Hematopoietic multipotent progenitor cell treated with erythropoietin and hydrocortisone succinate and interleukin-3 and kit ligand, for 15 days (in vitro differentiated cells): ENCODE measurements at regions not wholly inside any gene's neighbourhood (a gene's known extent, or its start where the extent isn't known, plus 50 kb on each side); places are given as distances from the start of the nearest gene placed in this dataset.

Experiments
- DNase-seq: peaks from one replicate; pipeline ENCODE4 v3.0.0-alpha.2; 2015; ENCODE audit warnings: low spot score

DNA sequence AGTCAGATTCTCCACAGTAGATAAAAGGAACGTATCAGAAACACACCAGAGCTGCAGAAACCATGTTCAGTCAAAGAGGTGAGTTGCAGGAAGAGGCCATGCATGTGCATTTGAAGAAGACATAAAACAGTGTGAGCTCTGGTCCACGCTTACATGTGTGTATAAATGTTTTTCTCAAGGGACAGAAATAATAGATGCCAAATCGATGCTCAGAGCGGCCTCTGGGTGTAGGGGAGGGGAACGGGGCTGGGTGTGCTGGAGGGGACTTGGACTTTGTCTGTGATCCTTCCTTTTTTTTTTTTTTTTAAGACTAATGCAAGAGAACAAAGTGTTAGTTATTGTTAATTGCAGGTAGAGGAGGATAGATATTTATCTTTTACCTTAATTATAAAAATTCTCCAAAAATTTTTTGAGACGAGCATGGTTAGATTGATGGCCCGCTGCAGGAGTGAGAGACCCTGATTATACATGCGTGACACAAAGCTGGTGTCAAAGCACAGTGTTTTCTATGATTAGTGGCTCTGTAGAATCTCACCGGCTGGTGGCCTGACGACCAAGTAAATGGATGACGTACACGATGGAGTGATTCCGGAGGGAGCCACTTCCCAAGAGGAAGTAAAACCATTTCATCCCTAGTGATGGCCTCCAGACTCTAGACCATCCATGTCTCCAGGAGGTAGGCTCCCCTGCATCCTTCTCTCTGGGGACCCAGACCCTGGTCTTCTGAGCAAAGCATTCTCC, 240.2 kb downstream of the ENGASE start:
- no peak for DNase-seq

DNA sequence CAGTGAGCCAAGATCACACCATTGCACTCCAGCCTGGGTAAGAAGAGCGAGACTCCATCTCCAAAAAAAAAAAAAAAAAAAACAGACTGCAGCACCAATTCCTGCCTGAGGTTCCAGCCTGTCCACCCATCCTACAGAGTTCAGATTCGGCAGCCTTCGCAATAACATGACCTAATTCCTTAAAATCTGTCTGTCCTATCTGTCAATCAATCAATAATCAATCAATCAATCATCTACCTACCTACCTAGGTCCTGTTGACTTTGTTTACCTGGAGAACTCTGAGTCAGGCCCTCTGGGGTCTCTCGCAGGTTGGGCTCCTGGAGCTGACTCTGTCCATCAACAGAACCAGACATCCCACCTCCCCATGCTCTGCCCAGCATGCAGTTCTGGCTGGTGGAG, 236.7 kb downstream of the ENGASE start:
- DNase-seq: no peak

DNA sequence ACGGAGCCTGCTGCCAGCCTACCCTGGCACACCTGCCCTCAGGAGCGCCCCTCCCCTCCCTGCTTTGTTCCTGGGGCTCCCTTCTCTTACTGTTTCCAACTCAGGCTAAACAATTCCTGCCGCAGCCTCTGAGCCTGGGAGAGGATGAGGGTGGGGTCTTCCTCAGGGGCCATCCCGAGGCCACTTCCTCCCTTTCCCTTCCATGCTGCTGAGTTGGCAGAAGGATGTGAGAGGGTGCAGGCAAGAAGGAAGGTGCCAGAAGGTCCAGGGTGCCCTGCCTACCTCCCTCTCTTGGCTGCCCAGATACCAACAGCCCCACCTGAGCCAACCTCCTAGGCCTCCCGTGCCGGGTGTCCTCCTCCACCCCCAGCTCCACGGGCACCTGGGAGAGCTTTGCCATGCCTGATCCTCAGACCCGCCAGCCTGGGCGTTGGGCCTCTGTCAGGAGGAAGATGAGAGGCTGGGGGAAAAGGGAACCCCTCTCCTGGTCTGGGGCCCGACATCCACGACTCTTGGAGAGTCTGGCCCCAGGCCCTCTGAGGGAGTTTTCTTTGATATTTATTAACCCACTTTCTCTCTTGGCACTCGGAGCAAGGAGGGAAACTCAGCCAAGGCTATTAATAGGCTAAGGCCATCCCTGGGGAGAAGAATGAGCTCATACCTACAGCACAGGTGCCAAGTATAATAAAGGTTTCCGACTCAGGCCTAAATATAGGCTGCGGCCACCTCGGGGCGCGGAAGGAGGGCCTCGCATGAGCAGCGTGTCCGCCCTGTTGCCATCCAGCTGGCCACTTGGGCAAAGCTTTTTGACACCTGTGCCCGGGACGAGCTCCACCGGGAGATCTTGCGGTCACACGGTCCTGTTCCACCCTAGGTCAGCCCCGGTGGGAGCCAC, 232.0 kb downstream of the ENGASE start:
- no peak for DNase-seq

DNA sequence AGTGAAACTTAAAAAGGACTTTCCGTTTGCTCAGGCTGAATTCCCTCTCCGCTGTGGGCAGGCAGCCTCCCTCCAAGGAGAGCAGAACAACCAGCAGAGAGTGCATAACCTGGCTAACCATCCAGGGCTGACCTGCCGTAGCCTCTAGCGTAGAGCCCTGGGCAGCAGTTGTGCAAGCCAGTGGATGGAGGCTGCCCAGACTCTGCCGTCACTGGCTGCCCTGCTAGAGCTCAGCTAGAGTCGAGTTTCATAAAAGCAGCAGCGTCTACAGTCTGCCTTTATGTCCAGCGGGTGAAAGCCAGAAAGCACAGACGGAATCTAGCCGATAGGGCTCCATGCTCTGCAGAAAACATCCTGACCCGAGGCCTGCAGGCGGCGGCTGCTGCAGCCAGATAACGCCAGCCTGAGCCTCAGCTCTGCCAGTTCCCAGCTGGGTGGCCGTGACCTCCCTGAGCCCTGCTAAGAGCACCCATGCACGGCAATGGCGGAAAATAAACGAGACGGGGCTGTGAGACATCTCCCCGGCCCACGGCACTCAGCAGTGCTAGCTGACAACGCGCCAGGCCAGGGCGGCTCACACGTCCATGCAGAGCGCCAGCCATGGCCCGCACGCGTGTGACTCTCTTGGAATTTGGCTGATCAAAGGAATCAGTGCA, 231.3 kb downstream of the ENGASE start:
- DNase-seq: no peak

DNA sequence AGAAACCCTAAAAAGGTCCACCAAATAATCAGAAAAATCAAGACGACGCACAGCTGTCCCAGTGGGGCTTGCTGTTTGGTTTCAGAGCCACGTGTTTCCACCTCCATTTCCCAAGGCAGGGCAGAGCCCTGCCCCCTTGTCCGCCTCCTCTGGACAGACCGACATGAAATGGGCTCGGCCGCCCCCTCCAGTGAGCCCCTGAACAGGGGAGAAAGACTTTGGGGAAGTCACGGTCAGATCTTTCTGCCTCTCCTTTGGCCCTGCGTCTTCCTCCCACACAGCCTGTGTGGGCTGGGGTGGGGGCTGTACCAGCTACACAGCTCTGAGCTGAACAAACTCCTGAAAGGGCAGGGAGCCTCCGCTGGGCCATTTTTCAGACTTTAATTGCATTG, 230.7 kb downstream of the ENGASE start:
- no peak for DNase-seq

DNA sequence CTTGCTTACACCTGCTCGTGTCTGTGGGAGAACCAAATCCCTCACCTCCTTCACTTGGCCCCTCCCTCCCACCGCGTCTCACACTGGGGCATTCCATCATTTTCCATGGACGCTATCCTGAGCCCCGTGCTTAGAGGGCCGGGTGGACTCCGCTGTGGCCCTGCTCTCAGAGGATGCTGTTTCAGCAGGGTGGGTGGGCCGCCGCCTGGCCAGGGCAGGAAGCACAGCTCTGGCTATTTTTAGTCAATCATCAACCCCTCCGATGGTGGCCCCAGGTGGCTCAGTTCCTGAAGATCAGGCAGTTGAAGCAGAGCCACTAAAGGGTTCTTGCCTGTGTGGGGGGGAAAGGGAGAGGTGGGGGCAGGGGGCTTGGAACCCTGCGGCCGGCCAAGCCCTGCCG, 230.3 kb downstream of the ENGASE start:
- no peak for DNase-seq

DNA sequence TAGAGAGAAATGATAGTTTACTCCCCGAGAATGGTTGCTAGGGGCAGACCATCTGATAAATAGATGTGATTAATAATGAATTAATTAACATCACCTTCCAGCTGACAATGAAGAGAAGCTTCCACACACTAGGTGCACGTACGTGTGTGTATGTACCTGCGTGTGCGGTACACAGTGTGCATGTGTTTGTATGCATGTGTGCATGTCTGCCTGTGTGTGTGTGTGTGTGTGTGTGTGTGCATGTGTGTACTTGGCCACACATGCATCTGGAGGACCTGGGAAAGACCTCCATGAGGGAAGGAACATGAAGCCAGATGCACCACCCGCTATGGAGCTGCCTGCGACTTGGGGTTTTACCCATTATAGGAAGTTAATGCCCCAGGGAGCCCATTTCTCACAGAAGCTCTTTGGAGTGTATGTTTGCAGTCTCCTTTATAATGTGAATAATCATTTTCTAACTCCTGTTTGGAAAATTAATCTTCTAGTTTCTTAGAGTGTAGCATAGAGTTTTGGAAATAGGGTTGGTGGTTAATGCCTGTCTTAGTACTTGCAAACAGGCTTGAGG, 229.1 kb downstream of the ENGASE start:
- no peak for DNase-seq

- DNase-seq: no peak
Measured at GRCh38 chr17:79301469-79301868, 226.8 kb downstream of the ENGASE start.

DNA sequence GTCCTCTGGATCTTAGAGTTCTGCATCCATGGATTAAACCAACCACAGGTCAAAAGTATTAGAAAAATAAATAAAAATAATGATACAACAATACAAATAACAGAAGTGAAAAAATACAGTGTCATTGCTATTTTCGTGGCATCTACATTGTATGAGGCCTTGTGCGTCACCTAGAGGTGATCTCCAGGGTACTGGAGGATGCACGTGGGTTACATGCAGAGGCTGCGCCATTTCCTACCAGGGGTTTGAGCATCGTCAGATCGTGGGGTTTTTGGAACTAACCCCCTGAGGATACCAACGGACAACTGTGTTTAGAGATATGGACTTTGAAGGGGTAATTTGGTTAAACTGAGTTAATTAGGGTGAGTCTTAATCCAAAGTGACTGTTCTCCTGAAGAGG, 224.7 kb downstream of the ENGASE start:
- DNase-seq: no peak

- DNase-seq: no peak
Measured at GRCh38 chr17:79298799-79299198, 224.2 kb downstream of the ENGASE start.

DNA sequence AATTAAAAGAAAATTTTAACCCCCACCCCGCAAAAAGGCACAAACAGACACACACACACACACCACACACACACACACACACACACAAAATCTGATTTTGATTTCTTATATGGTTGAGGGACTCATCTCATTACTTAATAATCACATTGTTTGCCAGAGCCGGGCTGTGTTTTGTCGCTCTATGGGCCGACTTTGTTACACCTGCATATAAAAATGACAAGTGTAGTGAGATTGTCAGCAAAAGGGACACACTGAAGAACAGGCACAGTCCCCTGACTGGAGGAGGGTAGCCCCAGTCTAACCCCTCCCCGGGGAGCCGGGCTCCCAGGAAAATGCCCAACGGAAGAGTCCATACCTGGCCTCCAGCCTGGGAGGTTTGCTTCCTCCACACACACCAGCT, 221.6 kb downstream of the ENGASE start:
- no peak for DNase-seq

DNA sequence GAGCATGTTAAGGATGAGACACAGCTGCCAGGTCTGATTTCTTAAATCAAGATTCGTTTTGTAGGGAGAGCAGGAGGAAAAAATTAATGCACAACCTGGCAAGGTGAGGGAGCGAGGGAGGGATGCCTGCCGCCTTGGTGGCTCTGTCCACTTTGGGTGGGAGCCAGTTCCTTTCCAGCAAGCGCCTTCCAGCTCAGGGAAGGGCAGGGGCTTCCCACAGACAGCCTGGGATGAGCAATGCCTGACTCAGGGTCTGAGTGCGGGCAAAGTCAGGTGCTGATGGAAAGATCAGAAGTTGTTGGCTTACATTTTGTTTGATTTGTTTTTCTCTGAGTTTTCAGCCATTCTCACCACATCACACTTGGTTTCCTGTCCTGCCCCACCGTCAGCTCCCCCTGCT, 220.7 kb downstream of the ENGASE start:
- DNase-seq: no peak

DNA sequence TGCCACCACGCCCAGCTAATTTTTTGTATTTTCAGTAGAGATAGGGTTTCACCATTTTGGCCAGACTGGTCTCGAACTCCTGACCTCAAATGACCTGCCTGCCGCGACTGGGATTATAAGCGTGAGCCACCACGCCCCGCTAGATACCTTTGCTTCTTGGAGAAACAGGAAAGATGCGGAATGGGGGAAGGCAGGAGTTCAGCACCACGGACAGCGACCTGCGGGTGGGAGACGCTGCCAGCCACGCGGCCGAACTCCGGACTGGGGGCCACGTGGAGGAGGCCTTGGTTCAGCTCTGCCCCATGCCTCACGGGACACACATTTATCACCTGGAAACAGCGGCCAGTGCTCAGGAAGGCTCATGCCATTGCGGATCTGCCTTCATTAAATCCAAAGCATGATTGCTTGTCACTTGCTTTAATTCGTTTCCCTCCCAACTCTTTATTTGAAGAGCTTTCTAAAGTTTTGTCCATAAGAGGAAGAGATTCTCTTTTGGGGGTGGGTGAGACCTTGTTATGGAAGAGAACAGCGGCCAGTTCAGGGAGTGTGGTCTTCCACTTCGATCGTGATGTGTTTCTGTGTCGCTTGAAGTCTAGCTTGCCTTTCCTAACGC, 219.9 kb downstream of the ENGASE start:
- DNase-seq: peak; percentile 14

DNA sequence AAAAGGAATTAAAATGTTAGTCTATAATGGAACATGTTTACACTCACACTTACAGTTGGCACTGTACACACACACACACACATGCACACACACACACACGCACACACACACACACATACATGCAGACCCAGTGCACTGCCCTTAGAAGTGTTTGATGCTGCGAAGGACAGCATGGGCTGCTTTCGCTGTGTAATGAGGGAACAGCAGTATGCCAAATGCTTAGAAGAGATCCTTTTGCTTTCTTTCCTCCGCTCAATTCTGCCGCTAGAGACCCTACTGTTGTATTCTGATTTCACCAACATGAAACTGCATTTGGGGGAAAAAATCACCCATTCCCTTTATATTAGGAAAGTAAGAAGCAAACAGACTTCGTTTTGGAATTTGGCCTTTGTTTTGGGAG, 217.9 kb downstream of the ENGASE start:
- DNase-seq: no peak

- DNase-seq: no peak
Measured at GRCh38 chr17:79291391-79291790, 216.8 kb downstream of the ENGASE start.

DNA sequence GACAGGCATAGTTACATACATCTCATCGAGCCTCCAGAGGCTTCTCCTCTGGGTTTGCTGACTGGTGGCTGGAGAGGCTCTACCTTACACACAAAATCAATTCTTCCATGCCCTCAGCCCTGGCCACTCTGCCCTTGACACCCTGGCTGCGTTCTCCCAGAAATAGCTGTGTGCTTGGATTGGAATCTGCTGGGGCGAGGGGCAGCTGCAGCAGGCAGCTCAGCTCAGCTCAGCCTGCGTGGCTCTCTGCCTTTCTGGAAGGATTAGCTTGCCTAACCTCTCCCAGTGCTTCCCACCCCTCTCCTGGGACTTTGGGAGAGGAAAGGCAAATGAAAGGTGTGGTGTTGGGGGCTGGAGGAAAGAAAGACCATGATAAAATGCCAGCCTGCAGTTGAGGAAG, 216.1 kb downstream of the ENGASE start:
- no peak for DNase-seq

- no peak for DNase-seq
Measured at GRCh38 chr17:79288950-79289349, 214.3 kb downstream of the ENGASE start.

DNA sequence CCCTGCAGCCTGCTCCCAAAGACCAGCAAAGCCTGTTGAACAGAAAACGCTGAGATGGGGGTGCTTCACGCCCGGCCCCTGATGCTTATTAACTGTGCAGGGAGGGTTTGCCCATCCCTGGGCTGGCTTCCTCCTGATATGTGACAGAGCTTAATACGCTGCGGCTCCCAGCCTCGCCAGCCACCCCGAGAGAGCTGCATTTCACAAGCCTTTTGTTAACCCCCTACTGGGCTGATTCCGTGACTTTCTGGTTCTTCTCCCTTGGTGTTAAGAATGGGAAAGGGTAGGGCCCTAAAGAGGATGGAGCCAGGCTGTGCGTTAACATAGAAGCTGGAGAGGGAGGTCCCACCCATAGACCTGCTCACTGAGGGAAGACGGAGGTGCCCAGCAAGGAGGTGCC, 211.8 kb downstream of the ENGASE start:
- no peak for DNase-seq

DNA sequence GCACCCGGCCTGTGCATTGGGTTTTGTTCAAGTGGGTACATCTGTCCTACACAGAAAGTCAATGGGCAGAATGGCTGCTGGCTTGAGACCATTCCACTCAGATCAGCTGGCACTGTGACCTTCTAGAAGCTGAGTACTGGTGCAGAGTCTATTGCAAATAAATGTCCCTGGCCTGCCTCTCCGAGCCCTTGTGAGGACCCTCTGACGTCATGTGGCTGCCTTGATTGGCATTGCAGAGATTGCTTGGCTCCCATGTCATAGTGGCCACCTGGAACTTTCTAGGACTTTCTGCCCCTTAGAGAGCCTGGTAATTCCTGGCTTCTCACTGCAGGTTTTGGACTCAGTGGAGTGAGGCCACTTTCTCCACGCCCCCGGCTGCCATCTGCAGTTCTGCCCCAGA, 211.3 kb downstream of the ENGASE start:
- no peak for DNase-seq

- no peak for DNase-seq
Measured at GRCh38 chr17:79282294-79282693, 207.7 kb downstream of the ENGASE start.

DNA sequence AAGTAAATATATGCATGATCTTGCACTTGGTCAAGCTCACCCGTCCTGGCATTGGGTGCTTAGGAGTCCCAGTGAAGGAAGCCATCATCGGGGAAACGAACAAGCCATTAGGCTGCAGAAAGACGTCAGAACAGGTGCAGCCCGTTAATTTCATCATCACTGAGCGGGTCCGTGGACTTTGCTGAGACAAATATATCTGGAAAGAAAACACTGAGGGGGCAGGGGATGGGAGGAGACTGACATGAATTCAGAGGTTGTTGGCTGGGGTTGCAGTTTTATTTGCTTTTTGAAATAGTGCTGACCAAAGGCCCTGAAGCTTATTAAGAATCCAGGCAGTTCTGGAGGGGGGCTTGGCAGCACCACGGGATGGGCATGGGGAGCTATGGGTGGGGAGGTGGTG, 207.2 kb downstream of the ENGASE start:
- DNase-seq: no peak

DNA sequence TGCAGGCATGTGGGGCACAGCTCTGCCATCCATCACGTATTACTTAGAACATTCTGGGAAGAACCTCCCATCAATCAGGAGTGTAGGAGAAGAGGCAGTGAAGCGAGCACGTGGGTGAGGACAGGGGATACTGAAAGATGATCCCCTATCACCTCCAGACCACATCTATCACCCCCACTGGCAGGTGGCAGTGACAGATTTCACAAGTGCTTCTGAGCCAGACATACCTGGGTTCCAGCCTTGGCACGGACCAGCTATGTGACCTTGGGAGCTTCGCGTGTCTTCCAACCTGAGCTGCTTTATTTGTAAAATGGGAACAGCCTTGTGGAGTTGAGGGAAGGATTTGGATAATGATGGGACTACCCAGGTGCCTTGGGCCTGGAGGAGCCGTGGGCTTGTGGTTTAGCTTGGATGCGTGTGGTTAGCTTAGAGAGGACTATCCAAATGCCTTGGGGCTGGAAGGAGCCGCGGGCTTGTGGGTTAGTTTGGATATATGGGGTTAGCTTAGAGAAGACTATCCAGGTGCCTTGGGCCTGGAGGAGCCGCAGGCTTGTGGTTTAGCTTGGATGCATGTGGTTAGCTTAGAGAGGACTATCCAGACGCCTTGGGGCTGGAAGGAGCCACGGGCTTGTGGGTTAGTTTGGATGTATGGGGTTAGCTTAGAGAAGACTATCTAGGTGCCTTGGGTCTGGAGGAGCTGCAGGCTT, 206.4 kb downstream of the ENGASE start:
- no peak for DNase-seq
